ENCODE measurements at regions not wholly inside any gene's neighbourhood (a gene's known extent, or its start where the extent isn't known, plus 50 kb on each side); places are given as distances from the start of the nearest gene placed in this dataset.
A peak's percentile ranks its signal among the peaks of the same experiment; 100 is the strongest.

DNA sequence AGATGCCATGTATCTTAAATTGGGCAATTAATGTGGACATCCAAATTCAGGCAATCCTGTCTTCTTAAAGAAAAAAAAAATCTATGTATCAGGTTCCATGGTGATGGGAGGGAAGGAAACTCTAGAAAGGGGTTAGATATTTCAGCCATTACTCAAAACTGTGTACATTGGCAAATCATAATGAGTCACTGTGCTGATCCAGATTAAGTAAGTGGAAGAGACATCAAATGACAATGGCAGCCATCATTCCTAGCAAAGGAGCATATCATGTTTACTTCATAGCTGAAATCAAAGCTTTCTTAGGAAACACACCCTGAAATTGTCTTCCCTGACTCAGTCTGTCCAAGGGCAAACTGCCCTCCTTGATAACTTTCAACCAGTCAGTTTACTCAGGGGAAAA is 713.3 kb upstream of the GBE1 start:
- TF ChIP-seq CEBPB (IDR thresholded peaks at IDR 0.05): no peak

GRCh38 chr3:82473864-82474541 is 712.6 kb upstream of the GBE1 start:
- TF ChIP-seq CEBPB (IDR thresholded peaks at IDR 0.05) (no peak), TAF1 (IDR thresholded peaks at IDR 0.05; ENCODE audit: low read depth) (no peak), EP300 (IDR thresholded peaks at IDR 0.05; ENCODE audit: borderline replicate concordance) (no peak), TCF12 (IDR thresholded peaks at IDR 0.05; ENCODE audit: low read depth) (no peak), EGR1 (IDR thresholded peaks at IDR 0.05) (no peak), FOXM1 (IDR thresholded peaks at IDR 0.05; ENCODE audit: borderline replicate concordance, low read depth) (no peak), CREB1 (IDR thresholded peaks at IDR 0.05; ENCODE audit: low read depth) (no peak), REST (IDR thresholded peaks at IDR 0.05; ENCODE audit: low read depth) (no peak), RAD21 (IDR thresholded peaks at IDR 0.05; ENCODE audit: low read depth) (no peak), TEAD4 (IDR thresholded peaks at IDR 0.05) (no peak), NFIC (IDR thresholded peaks at IDR 0.05) (no peak), YY1 (IDR thresholded peaks at IDR 0.05; ENCODE audit: low read depth) (no peak), ZBTB7A (IDR thresholded peaks at IDR 0.05; ENCODE audit: low read depth) (no peak)
- TF ChIP-seq, protein P1, sequence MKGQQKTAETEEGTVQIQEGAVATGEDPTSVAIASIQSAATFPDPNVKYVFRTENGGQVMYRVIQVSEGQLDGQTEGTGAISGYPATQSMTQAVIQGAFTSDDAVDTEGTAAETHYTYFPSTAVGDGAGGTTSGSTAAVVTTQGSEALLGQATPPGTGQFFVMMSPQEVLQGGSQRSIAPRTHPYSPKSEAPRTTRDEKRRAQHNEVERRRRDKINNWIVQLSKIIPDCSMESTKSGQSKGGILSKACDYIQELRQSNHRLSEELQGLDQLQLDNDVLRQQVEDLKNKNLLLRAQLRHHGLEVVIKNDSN (IDR thresholded peaks at IDR 0.05): no peak
- TF ChIP-seq, protein P2, sequence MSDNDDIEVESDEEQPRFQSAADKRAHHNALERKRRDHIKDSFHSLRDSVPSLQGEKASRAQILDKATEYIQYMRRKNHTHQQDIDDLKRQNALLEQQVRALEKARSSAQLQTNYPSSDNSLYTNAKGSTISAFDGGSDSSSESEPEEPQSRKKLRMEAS (IDR thresholded peaks at IDR 0.05): no peak

- no peak for TF ChIP-seq EP300 (IDR thresholded peaks at IDR 0.05; ENCODE audit: borderline replicate concordance)
- no peak for TF ChIP-seq TEAD4 (IDR thresholded peaks at IDR 0.05)
- TF ChIP-seq TAF1 (IDR thresholded peaks at IDR 0.05; ENCODE audit: low read depth): no peak
- TF ChIP-seq FOXM1 (IDR thresholded peaks at IDR 0.05; ENCODE audit: borderline replicate concordance, low read depth): no peak
- TF ChIP-seq EGR1 (IDR thresholded peaks at IDR 0.05): no peak
- TF ChIP-seq CEBPB (IDR thresholded peaks at IDR 0.05): no peak
- no peak for TF ChIP-seq RAD21 (IDR thresholded peaks at IDR 0.05; ENCODE audit: low read depth)
- TF ChIP-seq NFIC (IDR thresholded peaks at IDR 0.05): no peak
- no peak for TF ChIP-seq TCF12 (IDR thresholded peaks at IDR 0.05; ENCODE audit: low read depth)
- no peak for TF ChIP-seq CREB1 (IDR thresholded peaks at IDR 0.05; ENCODE audit: low read depth)
- TF ChIP-seq, protein P2 (IDR thresholded peaks at IDR 0.05): no peak
- TF ChIP-seq, protein P1 (IDR thresholded peaks at IDR 0.05): no peak
Observed at GRCh38 chr3:82467051-82467450, 705.6 kb upstream of the GBE1 start.

- TF ChIP-seq CREB1 (IDR thresholded peaks at IDR 0.05; ENCODE audit: low read depth): no peak
- TF ChIP-seq NFIC (IDR thresholded peaks at IDR 0.05): peak; percentile 62
- no peak for TF ChIP-seq REST (IDR thresholded peaks at IDR 0.05; ENCODE audit: low read depth)
Observed at GRCh38 chr3:82462977-82463376, 701.5 kb upstream of the GBE1 start.

DNA sequence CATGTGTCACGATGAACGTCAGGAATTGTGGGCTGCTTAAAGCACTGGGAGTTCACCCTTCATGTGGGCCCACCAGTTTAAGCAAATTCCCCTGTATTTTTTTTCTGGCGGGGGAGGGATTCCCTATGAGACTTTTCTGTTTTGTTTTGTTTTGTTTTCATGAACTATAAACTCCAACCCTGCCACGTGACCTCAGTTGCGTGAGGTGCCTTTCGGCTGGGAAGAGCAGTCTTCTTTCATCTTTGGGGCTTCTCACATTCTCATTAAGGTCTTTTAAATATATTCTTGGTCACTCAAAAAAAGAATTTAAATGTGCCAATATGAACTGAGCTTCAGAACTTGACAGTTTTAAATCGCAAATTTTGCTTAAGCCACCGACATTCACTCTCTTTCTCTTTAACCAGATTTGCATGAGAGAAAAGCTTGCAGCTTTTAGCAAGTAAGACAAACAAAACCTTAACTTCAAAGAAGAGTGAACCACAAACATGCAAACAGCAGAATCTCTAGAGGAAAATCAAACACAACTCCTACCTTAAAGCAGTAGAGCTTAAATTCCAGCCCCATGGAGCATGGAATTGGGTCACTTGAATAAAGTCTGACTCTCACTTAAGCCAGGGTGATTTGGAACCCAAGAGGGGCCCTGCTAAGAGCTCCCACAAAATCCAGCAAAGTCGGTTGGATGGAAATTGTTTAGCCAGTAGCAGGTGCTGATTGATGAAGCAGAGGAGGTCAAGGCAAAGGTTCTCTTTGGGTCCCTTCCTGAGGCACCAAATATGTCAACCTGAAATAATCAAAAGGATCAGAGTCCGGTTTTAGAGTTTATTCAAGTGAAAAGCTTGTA is 699.8 kb upstream of the GBE1 start:
- TF ChIP-seq EGR1 (IDR thresholded peaks at IDR 0.05): no peak
- TF ChIP-seq, protein P1 (IDR thresholded peaks at IDR 0.05): no peak
- no peak for TF ChIP-seq TEAD4 (IDR thresholded peaks at IDR 0.05)
- no peak for TF ChIP-seq FOXM1 (IDR thresholded peaks at IDR 0.05; ENCODE audit: borderline replicate concordance, low read depth)
- TF ChIP-seq EP300 (IDR thresholded peaks at IDR 0.05; ENCODE audit: borderline replicate concordance): no peak
- no peak for TF ChIP-seq TAF1 (IDR thresholded peaks at IDR 0.05; ENCODE audit: low read depth)
- TF ChIP-seq REST (IDR thresholded peaks at IDR 0.05; ENCODE audit: low read depth): no peak
- TF ChIP-seq CREB1 (IDR thresholded peaks at IDR 0.05; ENCODE audit: low read depth): no peak
- TF ChIP-seq RAD21 (IDR thresholded peaks at IDR 0.05; ENCODE audit: low read depth): no peak
- TF ChIP-seq, protein P2 (IDR thresholded peaks at IDR 0.05): no peak
